OCI-LY1 (cell line): ENCODE measurements at regions not wholly inside any gene's neighbourhood (a gene's known extent, or its start where the extent isn't known, plus 50 kb on each side); places are given as distances from the start of the nearest gene placed in this dataset.
"Not testable (repeated sequence)": the region's sequence is repeated elsewhere in the genome, so short reads cannot be mapped to it uniquely, and the experiment has no call there.

Source experiments
- H2AFZ ChIP-seq: fragments of 200-600 bp; sonication (generic), shearing (Covaris generic); 2 replicates; pipeline ENCODE4 v1.6.0; 2014; ENCODE audit warnings: antibody characterized with exemption, mild to moderate bottlenecking, low read length
- H3F3A ChIP-seq: fragments of 200-600 bp; sonication (generic), shearing (Covaris generic); 2 replicates; pipeline ENCODE4 v1.6.0; 2014; ENCODE audit warnings: mild to moderate bottlenecking, antibody characterized with exemption, low read length, moderate library complexity; ENCODE audit not compliant: insufficient read depth
- H3K27ac ChIP-seq: fragments of 200-600 bp; sonication (generic); 2 replicates; pipeline ENCODE4 v1.5.1; 2014; ENCODE audit warnings: low read length, mixed run types, mild to moderate bottlenecking, low read depth; ENCODE audit not compliant: poor library complexity, severe bottlenecking
- H3K27me3 ChIP-seq: fragments of 200-600 bp; sonication (generic); 2 replicates; pipeline ENCODE4 v1.6.0; 2014; ENCODE audit warnings: antibody characterized with exemption, mild to moderate bottlenecking, low read length, moderate library complexity; ENCODE audit not compliant: insufficient read depth
- H3K36me3 ChIP-seq: fragments of 200-600 bp; sonication (generic); 2 replicates; pipeline ENCODE4 v1.6.1; 2014; ENCODE audit warnings: mild to moderate bottlenecking, antibody characterized with exemption, low read length, moderate library complexity, mixed read lengths; ENCODE audit not compliant: insufficient read depth
- H3K4me1 ChIP-seq: fragments of 200-600 bp; sonication (generic); 2 replicates; pipeline ENCODE4 v1.5.1; 2014; ENCODE audit warnings: mild to moderate bottlenecking, low read length, moderate library complexity; ENCODE audit not compliant: insufficient read depth, severe bottlenecking
- H3K4me2 ChIP-seq: fragments of 200-600 bp; sonication (generic), shearing (Covaris generic); 2 replicates; pipeline ENCODE4 v1.6.1; 2014; ENCODE audit warnings: low read length
- H3K4me3 ChIP-seq: fragments of 200-600 bp; sonication (generic); 2 replicates; pipeline ENCODE4 v1.5.1; 2014; ENCODE audit warnings: low read length, low read depth, mild to moderate bottlenecking, mixed read lengths; ENCODE audit not compliant: poor library complexity, severe bottlenecking
- H3K79me2 ChIP-seq: fragments of 200-600 bp; shearing (Covaris generic); 2 replicates; pipeline ENCODE4 v1.6.1; 2016; ENCODE audit warnings: mixed run types, low read length, mixed read lengths; ENCODE audit not compliant: insufficient read depth
- H3K9ac ChIP-seq: fragments of 200-600 bp; sonication (generic), shearing (Covaris generic); 2 replicates; pipeline ENCODE4 v1.6.1; 2014; ENCODE audit warnings: mild to moderate bottlenecking, low read length, mixed read lengths
- H3K9me2 ChIP-seq: fragments of 200-600 bp; sonication (generic), shearing (Covaris generic); 2 replicates; pipeline ENCODE4 v1.6.1; 2014; ENCODE audit warnings: low read depth, mild to moderate bottlenecking, low read length, mixed read lengths
- H3K9me3 ChIP-seq: fragments of 200-600 bp; shearing (Covaris generic); 2 replicates; pipeline ENCODE4 v1.6.1; 2014; ENCODE audit warnings: low read length, mixed read lengths
- H4K20me1 ChIP-seq: fragments of 200-600 bp; sonication (generic), shearing (Covaris generic); 2 replicates; pipeline ENCODE4 v1.6.0; 2016; ENCODE audit warnings: mild to moderate bottlenecking, low read length; ENCODE audit not compliant: insufficient read depth
- CTCF ChIP-seq: fragments of 200-600 bp; sonication (generic), shearing (Covaris generic); IDR thresholded peaks from 2 replicates; pipeline ENCODE4 v1.5.1; 2017; ENCODE audit warnings: mild to moderate bottlenecking, antibody characterized with exemption, low read length, moderate library complexity, mixed read lengths
- EZH2 ChIP-seq: fragments of 200-600 bp; sonication (generic), shearing (Covaris generic); IDR thresholded peaks from 2 replicates; pipeline ENCODE4 v1.8.0; 2017; ENCODE audit warnings: borderline replicate concordance, mixed run types, mild to moderate bottlenecking, antibody characterized with exemption, low read length, moderate library complexity, mixed read lengths

GRCh38 chrX:34470507-34470906 lies 186.6 kb downstream of the TMEM47 start:
- Histone ChIP-seq H3K9ac (no peak overlapping the region), H3K36me3 (no peaks in the 10 kb centered on the region), H2AFZ (no peak overlapping the region), H3K4me3 (no peak overlapping the region), H3K4me1 (no peaks in the 10 kb centered on the region), H3K9me2 (no peaks in the 10 kb centered on the region), H3K27me3 (no peaks in the 10 kb centered on the region), H3K4me2 (no peak overlapping the region), H3K9me3 (no peaks in the 10 kb centered on the region), H4K20me1 (no peaks in the 10 kb centered on the region), H3K27ac (no peak overlapping the region), H3K79me2 (no peaks in the 10 kb centered on the region), H3F3A (no peaks in the 10 kb centered on the region)
- TF ChIP-seq CTCF, result no peak
- TF ChIP-seq EZH2, result no peak

GRCh38 chrX:34467437-34467836 lies 189.6 kb downstream of the TMEM47 start:
- no peak for TF ChIP-seq CTCF
- no peak for TF ChIP-seq EZH2
- Histone ChIP-seq H3K9me2 (no peaks in the 10 kb centered on the region), H3K4me3 (no peak overlapping the region), H3K36me3 (no peaks in the 10 kb centered on the region), H3K4me1 (no peaks in the 10 kb centered on the region), H3K27ac (no peak overlapping the region), H3K79me2 (no peaks in the 10 kb centered on the region), H3K9me3 (no peaks in the 10 kb centered on the region), H3F3A (no peaks in the 10 kb centered on the region), H2AFZ (no peak overlapping the region), H3K27me3 (no peaks in the 10 kb centered on the region), H3K4me2 (no peak overlapping the region), H4K20me1 (no peaks in the 10 kb centered on the region), H3K9ac (no peak overlapping the region)

- not testable (repeated sequence) for H3K4me3 ChIP-seq, H3K9me3 ChIP-seq, H3K4me1 ChIP-seq, H3F3A ChIP-seq, H3K36me3 ChIP-seq, H3K9ac ChIP-seq, H2AFZ ChIP-seq, H4K20me1 ChIP-seq, H3K9me2 ChIP-seq, H3K27ac ChIP-seq, H3K4me2 ChIP-seq, H3K27me3 ChIP-seq, H3K79me2 ChIP-seq
Measured at GRCh38 chrX:34463220-34463619, 193.9 kb downstream of the TMEM47 start.

GRCh38 chrX:34457850-34458249 lies 199.2 kb downstream of the TMEM47 start:
- H3K4me1 ChIP-seq, result not testable (repeated sequence)

More at GRCh38 chrX:34457850-34458249, 199.2 kb downstream of the TMEM47 start:
- not testable (repeated sequence) for H3K27me3 ChIP-seq, H3K27ac ChIP-seq, H3K9me2 ChIP-seq, H2AFZ ChIP-seq, H3K9ac ChIP-seq, H3K4me3 ChIP-seq, H3F3A ChIP-seq, H3K79me2 ChIP-seq, H3K36me3 ChIP-seq, H3K9me3 ChIP-seq, H3K4me2 ChIP-seq, H4K20me1 ChIP-seq
